ENCODE measurements at regions not wholly inside any gene's neighbourhood (a gene's known extent, or its start where the extent isn't known, plus 50 kb on each side); places are given as distances from the start of the nearest gene placed in this dataset.

GRCh38 chr21:39040494-39041110, 142.6 kb downstream of the PSMG1 start:
- H3K4me3 Mint-ChIP-seq (ENCODE audit: low read depth), result no peak overlapping the region
- peaks cover under 1% of the 10 kb centered on the region for H3K27me3 Mint-ChIP-seq
- TF ChIP-seq, protein P1, sequence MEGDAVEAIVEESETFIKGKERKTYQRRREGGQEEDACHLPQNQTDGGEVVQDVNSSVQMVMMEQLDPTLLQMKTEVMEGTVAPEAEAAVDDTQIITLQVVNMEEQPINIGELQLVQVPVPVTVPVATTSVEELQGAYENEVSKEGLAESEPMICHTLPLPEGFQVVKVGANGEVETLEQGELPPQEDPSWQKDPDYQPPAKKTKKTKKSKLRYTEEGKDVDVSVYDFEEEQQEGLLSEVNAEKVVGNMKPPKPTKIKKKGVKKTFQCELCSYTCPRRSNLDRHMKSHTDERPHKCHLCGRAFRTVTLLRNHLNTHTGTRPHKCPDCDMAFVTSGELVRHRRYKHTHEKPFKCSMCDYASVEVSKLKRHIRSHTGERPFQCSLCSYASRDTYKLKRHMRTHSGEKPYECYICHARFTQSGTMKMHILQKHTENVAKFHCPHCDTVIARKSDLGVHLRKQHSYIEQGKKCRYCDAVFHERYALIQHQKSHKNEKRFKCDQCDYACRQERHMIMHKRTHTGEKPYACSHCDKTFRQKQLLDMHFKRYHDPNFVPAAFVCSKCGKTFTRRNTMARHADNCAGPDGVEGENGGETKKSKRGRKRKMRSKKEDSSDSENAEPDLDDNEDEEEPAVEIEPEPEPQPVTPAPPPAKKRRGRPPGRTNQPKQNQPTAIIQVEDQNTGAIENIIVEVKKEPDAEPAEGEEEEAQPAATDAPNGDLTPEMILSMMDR (IDR thresholded peaks at IDR 0.05; ENCODE audit: unreplicated experiment), result no peak
- H3K27ac Mint-ChIP-seq, result no peak overlapping the region
- no peak for DNase-seq (ENCODE audit: low spot score, unreplicated experiment)
- peaks cover 28% of the 10 kb centered on the region for H3K4me1 Mint-ChIP-seq (ENCODE audit: low read depth)
- no peaks in the 10 kb centered on the region for H3K36me3 Mint-ChIP-seq (ENCODE audit: insufficient read depth)
- no peaks in the 10 kb centered on the region for H3K9me3 Mint-ChIP-seq (ENCODE audit: low read depth)

DNA sequence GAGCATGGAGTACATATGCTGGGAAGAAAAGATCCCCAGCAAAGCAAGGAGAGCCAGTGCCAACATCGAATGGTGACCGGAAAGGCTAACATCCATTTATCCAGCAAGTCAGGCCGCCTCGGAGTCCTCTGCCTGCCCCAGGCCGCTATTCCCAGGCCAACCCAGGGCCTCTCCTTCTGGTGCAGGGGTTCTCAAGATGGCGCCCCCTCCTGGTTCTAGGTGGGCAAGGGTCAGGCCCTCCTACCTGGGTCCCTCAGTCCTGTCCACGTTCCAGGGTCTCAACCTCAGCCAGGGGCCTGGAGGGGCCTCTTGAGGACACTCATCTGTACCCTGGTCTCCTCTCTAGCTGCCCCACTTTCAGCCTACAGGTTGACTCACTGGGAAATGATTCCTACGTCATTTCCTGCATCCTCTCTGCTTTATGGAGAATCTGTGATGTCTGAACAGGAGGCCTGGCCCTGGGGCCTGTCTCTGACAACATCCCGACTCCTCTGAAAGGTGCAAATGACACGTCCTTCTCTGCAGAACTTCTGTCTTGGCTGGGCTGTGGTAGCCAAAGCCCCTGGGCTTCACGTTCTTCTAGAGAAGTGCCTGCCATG, 145.3 kb downstream of the PSMG1 start:
- Mint-ChIP-seq H3K9me3 (ENCODE audit: low read depth) (no peaks in the 10 kb centered on the region), H3K36me3 (ENCODE audit: insufficient read depth) (no peaks in the 10 kb centered on the region), H3K27ac (no peak overlapping the region), H3K27me3 (peaks cover 4% of the 10 kb centered on the region), H3K4me1 (ENCODE audit: low read depth) (peaks cover 36% of the 10 kb centered on the region), H3K4me3 (ENCODE audit: low read depth) (no peak overlapping the region)
- no peak for DNase-seq (ENCODE audit: low spot score, unreplicated experiment)
- TF ChIP-seq, protein P1 (IDR thresholded peaks at IDR 0.05; ENCODE audit: unreplicated experiment), result no peak

GRCh38 chr21:39036581-39036980, 146.7 kb downstream of the PSMG1 start:
- Mint-ChIP-seq H3K9me3 (ENCODE audit: low read depth) (no peaks in the 10 kb centered on the region), H3K4me1 (ENCODE audit: low read depth) (peaks cover 38% of the 10 kb centered on the region), H3K36me3 (ENCODE audit: insufficient read depth) (no peaks in the 10 kb centered on the region), H3K4me3 (ENCODE audit: low read depth) (no peak overlapping the region), H3K27ac (no peak overlapping the region), H3K27me3 (peaks cover 4% of the 10 kb centered on the region)
- DNase-seq (ENCODE audit: low spot score, unreplicated experiment), result no peak
- TF ChIP-seq, protein P1 (IDR thresholded peaks at IDR 0.05; ENCODE audit: unreplicated experiment), result no peak

GRCh38 chr21:39034590-39035536, 148.4 kb downstream of the PSMG1 start:
- Mint-ChIP-seq H3K9me3 (ENCODE audit: low read depth) (no peaks in the 10 kb centered on the region), H3K36me3 (ENCODE audit: insufficient read depth) (no peaks in the 10 kb centered on the region), H3K27ac (peak overlapping the region; percentile 18), H3K4me3 (ENCODE audit: low read depth) (no peak overlapping the region), H3K27me3 (peaks cover 4% of the 10 kb centered on the region), H3K4me1 (ENCODE audit: low read depth) (peaks cover 43% of the 10 kb centered on the region)
- no peak for DNase-seq (ENCODE audit: low spot score, unreplicated experiment)
- TF ChIP-seq, protein P1 (IDR thresholded peaks at IDR 0.05; ENCODE audit: unreplicated experiment), result no peak

DNA sequence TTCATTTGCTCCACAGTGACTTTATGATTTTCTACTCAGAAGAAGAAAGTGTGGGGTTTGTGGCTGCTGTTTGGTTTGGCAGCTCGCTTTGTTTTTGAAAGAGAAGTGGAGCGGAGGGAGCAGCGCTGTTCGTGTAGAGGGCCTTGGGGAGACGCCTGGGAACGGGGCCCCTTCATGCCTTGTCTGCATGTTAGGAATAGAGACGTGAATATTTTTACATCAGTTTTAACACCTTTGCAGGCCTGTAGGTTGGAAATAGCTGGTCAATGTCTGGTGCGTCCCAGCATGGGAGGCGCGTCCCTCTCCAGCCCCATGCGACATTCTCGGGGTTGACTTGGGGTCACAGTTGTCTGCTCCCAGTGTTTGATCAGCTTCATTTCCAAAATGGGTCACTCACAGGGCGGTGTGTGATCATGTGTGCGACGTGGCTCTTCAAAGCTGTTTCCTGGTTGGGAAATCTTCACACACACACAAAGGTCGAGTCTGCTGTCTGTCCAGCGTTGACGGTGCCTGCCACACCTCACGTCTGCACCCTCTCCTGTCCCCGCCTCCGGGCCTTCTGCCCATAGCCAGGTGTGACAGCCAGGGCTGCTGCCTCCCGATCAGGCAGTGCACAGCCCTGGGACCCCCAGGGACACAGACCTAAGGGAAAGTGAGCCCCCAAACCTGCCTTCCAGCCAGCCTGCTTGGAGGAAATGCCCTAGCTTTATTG, 149.2 kb downstream of the PSMG1 start:
- H3K9me3 Mint-ChIP-seq (ENCODE audit: low read depth), result no peaks in the 10 kb centered on the region
- no peaks in the 10 kb centered on the region for H3K36me3 Mint-ChIP-seq (ENCODE audit: insufficient read depth)
- TF ChIP-seq, protein P1 (IDR thresholded peaks at IDR 0.05; ENCODE audit: unreplicated experiment), result no peak
- H3K4me3 Mint-ChIP-seq (ENCODE audit: low read depth), result no peak overlapping the region
- H3K27ac Mint-ChIP-seq, result peak overlapping the region; percentile 87
- H3K4me1 Mint-ChIP-seq (ENCODE audit: low read depth), result peaks cover 38% of the 10 kb centered on the region
- H3K27me3 Mint-ChIP-seq, result peaks cover 4% of the 10 kb centered on the region
- DNase-seq (ENCODE audit: low spot score, unreplicated experiment), result no peak

All from progenitor cell of endocrine pancreas (in vitro differentiated cells).